ENCODE measurements at regions not wholly inside any gene's neighbourhood (a gene's known extent, or its start where the extent isn't known, plus 50 kb on each side); places are given as distances from the start of the nearest gene placed in this dataset.
A peak's percentile ranks its signal among the peaks of the same experiment; 100 is the strongest.

DNA sequence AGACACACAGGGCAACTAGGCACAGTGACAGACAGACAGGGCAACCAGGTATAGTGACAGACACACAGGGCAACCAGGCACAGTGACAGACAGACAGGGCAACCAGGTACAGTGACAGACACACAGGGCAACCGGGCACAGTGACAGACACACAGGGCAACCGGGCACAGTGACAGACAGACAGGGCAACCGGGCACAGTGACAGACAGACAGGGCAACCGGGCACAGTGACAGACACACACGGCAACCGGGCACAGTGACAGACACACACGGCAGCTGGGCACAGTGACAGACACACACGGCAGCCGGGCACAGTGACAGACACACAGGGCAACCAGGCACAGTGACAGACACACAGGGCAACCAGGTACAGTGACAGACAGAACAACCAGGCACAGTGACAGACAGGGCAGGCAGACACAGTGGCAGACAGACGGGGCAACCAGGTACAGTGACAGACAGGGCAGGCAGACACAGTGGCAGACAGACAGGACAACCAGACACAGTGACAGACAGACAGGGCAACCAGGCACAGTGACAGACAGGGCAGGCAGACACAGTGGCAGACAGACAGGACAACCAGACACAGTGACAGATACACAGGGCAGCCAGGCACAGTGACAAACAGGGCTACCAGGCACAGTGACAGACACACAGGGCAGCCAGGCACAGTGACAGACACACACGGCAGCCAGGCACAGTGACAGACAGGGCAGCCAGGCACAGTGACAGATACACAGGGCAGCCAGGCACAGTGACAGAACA lies 64.7 kb upstream of the RAB6C start:
- H3K9me3 Mint-ChIP-seq (ENCODE audit: unreplicated experiment), result peaks cover 16% of the 10 kb centered on the region
- H3K36me3 Mint-ChIP-seq (ENCODE audit: unreplicated experiment), result peaks cover 24% of the 10 kb centered on the region
- no peak for DNase-seq
- H3K27ac Mint-ChIP-seq (ENCODE audit: unreplicated experiment), result peak overlapping the region; percentile 62
- no peak overlapping the region for H3K4me3 Mint-ChIP-seq (ENCODE audit: unreplicated experiment)
- peaks cover 4% of the 10 kb centered on the region for H3K27me3 Mint-ChIP-seq (ENCODE audit: unreplicated experiment)
- H3K4me1 Mint-ChIP-seq (ENCODE audit: low read depth, unreplicated experiment), result peaks cover 6% of the 10 kb centered on the region
- TF ChIP-seq, protein P1, sequence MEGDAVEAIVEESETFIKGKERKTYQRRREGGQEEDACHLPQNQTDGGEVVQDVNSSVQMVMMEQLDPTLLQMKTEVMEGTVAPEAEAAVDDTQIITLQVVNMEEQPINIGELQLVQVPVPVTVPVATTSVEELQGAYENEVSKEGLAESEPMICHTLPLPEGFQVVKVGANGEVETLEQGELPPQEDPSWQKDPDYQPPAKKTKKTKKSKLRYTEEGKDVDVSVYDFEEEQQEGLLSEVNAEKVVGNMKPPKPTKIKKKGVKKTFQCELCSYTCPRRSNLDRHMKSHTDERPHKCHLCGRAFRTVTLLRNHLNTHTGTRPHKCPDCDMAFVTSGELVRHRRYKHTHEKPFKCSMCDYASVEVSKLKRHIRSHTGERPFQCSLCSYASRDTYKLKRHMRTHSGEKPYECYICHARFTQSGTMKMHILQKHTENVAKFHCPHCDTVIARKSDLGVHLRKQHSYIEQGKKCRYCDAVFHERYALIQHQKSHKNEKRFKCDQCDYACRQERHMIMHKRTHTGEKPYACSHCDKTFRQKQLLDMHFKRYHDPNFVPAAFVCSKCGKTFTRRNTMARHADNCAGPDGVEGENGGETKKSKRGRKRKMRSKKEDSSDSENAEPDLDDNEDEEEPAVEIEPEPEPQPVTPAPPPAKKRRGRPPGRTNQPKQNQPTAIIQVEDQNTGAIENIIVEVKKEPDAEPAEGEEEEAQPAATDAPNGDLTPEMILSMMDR (IDR thresholded peaks at IDR 0.05; ENCODE audit: partially characterized antibody, unreplicated experiment), result no peak

DNA sequence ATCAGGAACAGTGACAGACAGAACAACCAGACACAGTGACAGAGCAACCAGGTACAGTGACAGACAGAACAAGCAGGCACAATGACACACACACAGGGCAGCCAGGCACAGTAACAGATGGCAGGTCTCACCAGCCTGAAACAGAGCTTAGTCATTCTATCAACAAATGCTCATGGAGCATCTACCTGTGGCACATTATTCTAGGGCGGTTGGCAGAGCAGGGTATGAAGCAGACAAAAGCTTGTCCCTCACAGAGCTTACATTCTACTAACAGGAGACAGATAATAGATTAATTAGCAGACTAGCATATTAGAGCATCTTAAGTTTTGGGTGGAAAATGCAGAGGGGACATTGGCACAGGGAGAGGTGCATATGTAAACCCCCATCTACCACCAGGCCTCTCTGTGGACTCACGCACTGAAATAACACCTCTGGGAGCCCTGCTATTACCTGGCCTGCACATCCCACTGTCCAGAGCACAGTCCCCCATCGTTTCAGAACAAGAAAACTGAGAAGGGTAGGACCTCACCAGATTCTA lies 64.1 kb upstream of the RAB6C start:
- DNase-seq, result no peak
- TF ChIP-seq, protein P1 (IDR thresholded peaks at IDR 0.05; ENCODE audit: partially characterized antibody, unreplicated experiment), result no peak
- peaks cover 6% of the 10 kb centered on the region for H3K4me1 Mint-ChIP-seq (ENCODE audit: low read depth, unreplicated experiment)
- H3K36me3 Mint-ChIP-seq (ENCODE audit: unreplicated experiment), result peaks cover 30% of the 10 kb centered on the region
- peaks cover 4% of the 10 kb centered on the region for H3K27me3 Mint-ChIP-seq (ENCODE audit: unreplicated experiment)
- no peak overlapping the region for H3K4me3 Mint-ChIP-seq (ENCODE audit: unreplicated experiment)
- peak overlapping the region; percentile 62 for H3K27ac Mint-ChIP-seq (ENCODE audit: unreplicated experiment)
- peaks cover 18% of the 10 kb centered on the region for H3K9me3 Mint-ChIP-seq (ENCODE audit: unreplicated experiment)

DNA sequence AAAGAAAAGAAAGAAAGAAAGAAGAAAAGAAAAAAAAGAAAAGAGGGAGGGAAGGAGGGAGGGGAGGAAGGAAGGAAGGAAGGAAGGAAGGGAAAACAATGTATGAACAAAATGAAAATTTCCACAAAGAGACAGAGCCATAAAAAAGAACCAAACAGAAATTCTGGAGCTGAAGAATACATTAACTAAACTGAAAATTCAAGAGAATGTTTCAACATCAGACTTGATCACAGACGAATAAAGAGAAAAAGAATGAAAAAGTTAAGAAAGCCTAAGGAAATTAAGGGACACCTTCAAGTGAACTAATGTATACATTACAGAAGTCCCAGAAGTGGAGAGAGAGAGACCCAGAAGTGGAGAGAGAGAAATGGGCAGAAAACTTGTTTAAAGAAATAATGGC lies 60.9 kb upstream of the RAB6C start:
- TF ChIP-seq, protein P1 (IDR thresholded peaks at IDR 0.05; ENCODE audit: partially characterized antibody, unreplicated experiment), result no peak
- peaks cover 6% of the 10 kb centered on the region for H3K4me1 Mint-ChIP-seq (ENCODE audit: low read depth, unreplicated experiment)
- no peak overlapping the region for H3K4me3 Mint-ChIP-seq (ENCODE audit: unreplicated experiment)
- no peak for DNase-seq
- peaks cover 33% of the 10 kb centered on the region for H3K36me3 Mint-ChIP-seq (ENCODE audit: unreplicated experiment)
- H3K9me3 Mint-ChIP-seq (ENCODE audit: unreplicated experiment), result peaks cover 20% of the 10 kb centered on the region
- no peak overlapping the region for H3K27ac Mint-ChIP-seq (ENCODE audit: unreplicated experiment)
- H3K27me3 Mint-ChIP-seq (ENCODE audit: unreplicated experiment), result peaks cover 4% of the 10 kb centered on the region

DNA sequence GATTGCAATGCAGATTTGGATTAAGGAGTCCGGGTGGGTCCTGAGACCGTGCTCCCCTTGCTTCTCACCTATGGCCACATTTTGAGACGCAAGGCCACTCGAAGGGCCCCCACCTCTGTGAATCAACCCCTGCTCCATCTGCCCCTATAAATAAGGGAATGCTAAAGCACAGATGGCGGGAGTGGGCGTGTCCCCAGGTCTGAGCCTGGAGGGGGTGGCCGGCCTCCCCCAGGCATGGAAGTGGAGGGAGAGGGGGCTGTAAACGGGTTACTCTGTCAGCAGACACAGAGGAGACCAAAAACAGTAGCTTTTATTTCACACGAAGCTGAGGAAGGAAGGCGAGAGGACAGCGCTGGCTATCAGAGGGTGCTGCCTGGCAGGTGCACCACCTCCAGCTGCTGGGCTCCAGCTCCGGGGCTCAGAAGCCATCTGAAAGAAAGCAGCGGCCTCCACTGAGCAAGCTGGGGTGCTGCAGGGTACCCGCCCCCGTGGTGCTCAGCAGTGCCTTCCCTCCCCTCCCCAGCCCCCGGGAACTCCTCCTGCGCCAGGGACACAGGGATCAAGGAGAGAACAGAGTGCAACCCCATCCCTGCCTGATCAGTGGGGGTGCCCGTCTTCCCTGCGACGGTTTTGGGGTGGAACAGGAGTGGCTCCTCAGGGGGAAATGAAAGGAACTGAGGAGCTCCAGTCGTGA lies 56.7 kb upstream of the RAB6C start:
- peaks cover 3% of the 10 kb centered on the region for H3K27me3 Mint-ChIP-seq (ENCODE audit: unreplicated experiment)
- no peak overlapping the region for H3K27ac Mint-ChIP-seq (ENCODE audit: unreplicated experiment)
- H3K36me3 Mint-ChIP-seq (ENCODE audit: unreplicated experiment), result peaks cover 25% of the 10 kb centered on the region
- TF ChIP-seq, protein P1 (IDR thresholded peaks at IDR 0.05; ENCODE audit: partially characterized antibody, unreplicated experiment), result no peak
- H3K9me3 Mint-ChIP-seq (ENCODE audit: unreplicated experiment), result peaks cover 14% of the 10 kb centered on the region
- peak overlapping the region; percentile 45 for H3K4me3 Mint-ChIP-seq (ENCODE audit: unreplicated experiment)
- peaks cover 5% of the 10 kb centered on the region for H3K4me1 Mint-ChIP-seq (ENCODE audit: low read depth, unreplicated experiment)
- DNase-seq, result peak; percentile 53

All from glutamatergic neuron (in vitro differentiated cells).